ENCODE measurements at regions not wholly inside any gene's neighbourhood (a gene's known extent, or its start where the extent isn't known, plus 50 kb on each side); places are given as distances from the start of the nearest gene placed in this dataset.

- no peak for TF ChIP-seq CTCF (IDR thresholded peaks at IDR 0.05)
- TF ChIP-seq POLR2A (IDR thresholded peaks at IDR 0.05) = no peak
Observed at GRCh38 chr12:31203261-31203660, 122.7 kb downstream of the SINHCAF start.
